Transverse colon (tissue), 4 donors: ENCODE measurements at regions not wholly inside any gene's neighbourhood (a gene's known extent, or its start where the extent isn't known, plus 50 kb on each side); places are given as distances from the start of the nearest gene placed in this dataset.

Experiments
- DNase-seq: peaks from one replicate; pipeline ENCODE4 v3.0.0-alpha.2; 2019
- H3K27ac ChIP-seq, 4 donors: fragments of 200-600 bp; sonication (generic); 2 replicates each; pipeline ENCODE4 v1.5.1; 2016 to 2018; ENCODE audit warnings: inconsistent platforms in 4 of 4
- H3K27me3 ChIP-seq: fragments of 200-600 bp; sonication (generic); 2 replicates; pipeline ENCODE4 v1.5.1; 2017; ENCODE audit warnings: inconsistent platforms
- H3K36me3 ChIP-seq, 4 donors: fragments of 200-600 bp; sonication (generic); 2 replicates each; pipeline ENCODE4 v1.5.1; 2017 to 2019; ENCODE audit warnings: inconsistent platforms in 4 of 4
- H3K4me1 ChIP-seq, 4 donors: fragments of 200-600 bp; sonication (generic); 2 replicates each; pipeline ENCODE4 v1.5.1; 2017 to 2020; ENCODE audit warnings: inconsistent platforms in 4 of 4
- H3K4me3 ChIP-seq, 4 donors: fragments of 200-600 bp; sonication (generic); 1 replicate in 1 of 4; 2 replicates in 3 of 4; pipeline versions ENCODE4 v1.5.1 to v1.6.1; 2017 to 2019; ENCODE audit warnings: inconsistent platforms in 4 of 4
- H3K9me3 ChIP-seq, 2 donors: fragments of 200-600 bp; sonication (generic); 2 replicates each; pipeline ENCODE4 v1.5.1; 2017 to 2019; ENCODE audit warnings: inconsistent platforms in 2 of 2
- EP300 ChIP-seq: sonication (generic); formaldehyde crosslinking; IDR thresholded peaks from one replicate; pipeline ENCODE4 v1.6.1; 2017; ENCODE audit warnings: antibody characterized with exemption, low read depth
- POLR2A ChIP-seq: fragments of 450-650 bp; IDR thresholded peaks from one replicate; pipeline ENCODE4 v1.6.1; 2016; ENCODE audit warnings: antibody characterized with exemption, mild to moderate bottlenecking, moderate library complexity
- POLR2AphosphoS5 ChIP-seq, 3 donors: sonication (generic); formaldehyde crosslinking; IDR thresholded peaks; one replicate each; pipeline ENCODE4 v1.6.1; 2016; ENCODE audit warnings: antibody characterized with exemption in 3 of 3
- WGBS, 2 donors: methylation state at CpG; one replicate each; pipeline ENCODE4 v1.1.5; 2018; ENCODE audit warnings: low coverage in 1 of 2; 5-methylcytosine and 5-hydroxymethylcytosine counted together
- in situ Hi-C, 4 donors: fragments of 200-750 bp; cut with MboI; loops; one replicate each; pipeline versions ENCODE4 v1.15.0 to v1.15.1; 2017; ENCODE audit warnings: low sequenced_read_pairs in 3 of 4, low pct_ligation_motif_present in 1 of 4, low pct_unique_long_range_greater_than_20kb in 1 of 4
- intact Hi-C: fragments of 100-400 bp; cut with DNase I; formaldehyde crosslinking; loops from one replicate; pipeline ENCODE4 v1.15.1; 2023; ENCODE audit warnings: low total_unique reads
- TF ChIP-seq, protein P1 (sequence below), 5 experiments: fragments of 200-600 bp in 3 of 5; fragments of 450-650 bp in 2 of 5; sonication (generic) in 3 of 5; IDR thresholded peaks; 1 replicate in 2 of 5; 2 replicates in 3 of 5; pipeline ENCODE4 v1.5.1; 2016 to 2017; ENCODE audit warnings: antibody characterized with exemption in 5 of 5, inconsistent platforms in 3 of 5, mild to moderate bottlenecking in 2 of 5, moderate library complexity in 1 of 5

- Histone ChIP-seq H3K9me3 (no peaks in the 10 kb centered on the region), H3K4me3 (no peak overlapping the region), H3K36me3 (no peaks in the 10 kb centered on the region), H3K27me3 (no peaks in the 10 kb centered on the region), H3K4me1 (no peaks in the 10 kb centered on the region), H3K27ac (no peak overlapping the region)
- no peak for DNase-seq
- TF ChIP-seq EP300 (no peak), POLR2A (no peak), POLR2AphosphoS5 (IDR thresholded peaks at IDR 0.05) (no peak)
- TF ChIP-seq, protein P1, sequence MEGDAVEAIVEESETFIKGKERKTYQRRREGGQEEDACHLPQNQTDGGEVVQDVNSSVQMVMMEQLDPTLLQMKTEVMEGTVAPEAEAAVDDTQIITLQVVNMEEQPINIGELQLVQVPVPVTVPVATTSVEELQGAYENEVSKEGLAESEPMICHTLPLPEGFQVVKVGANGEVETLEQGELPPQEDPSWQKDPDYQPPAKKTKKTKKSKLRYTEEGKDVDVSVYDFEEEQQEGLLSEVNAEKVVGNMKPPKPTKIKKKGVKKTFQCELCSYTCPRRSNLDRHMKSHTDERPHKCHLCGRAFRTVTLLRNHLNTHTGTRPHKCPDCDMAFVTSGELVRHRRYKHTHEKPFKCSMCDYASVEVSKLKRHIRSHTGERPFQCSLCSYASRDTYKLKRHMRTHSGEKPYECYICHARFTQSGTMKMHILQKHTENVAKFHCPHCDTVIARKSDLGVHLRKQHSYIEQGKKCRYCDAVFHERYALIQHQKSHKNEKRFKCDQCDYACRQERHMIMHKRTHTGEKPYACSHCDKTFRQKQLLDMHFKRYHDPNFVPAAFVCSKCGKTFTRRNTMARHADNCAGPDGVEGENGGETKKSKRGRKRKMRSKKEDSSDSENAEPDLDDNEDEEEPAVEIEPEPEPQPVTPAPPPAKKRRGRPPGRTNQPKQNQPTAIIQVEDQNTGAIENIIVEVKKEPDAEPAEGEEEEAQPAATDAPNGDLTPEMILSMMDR (IDR thresholded peaks at IDR 0.05): no peak
- intact Hi-C loops (no loop called here), in situ Hi-C loops (no loop called here)
- 63 to 64% methylated on average over 5 to 6 of the region's 6 CpGs for WGBS, 2 donors
Observed at GRCh38 chr13:58476206-58476918, 844.8 kb downstream of the PCDH17 start.

DNA sequence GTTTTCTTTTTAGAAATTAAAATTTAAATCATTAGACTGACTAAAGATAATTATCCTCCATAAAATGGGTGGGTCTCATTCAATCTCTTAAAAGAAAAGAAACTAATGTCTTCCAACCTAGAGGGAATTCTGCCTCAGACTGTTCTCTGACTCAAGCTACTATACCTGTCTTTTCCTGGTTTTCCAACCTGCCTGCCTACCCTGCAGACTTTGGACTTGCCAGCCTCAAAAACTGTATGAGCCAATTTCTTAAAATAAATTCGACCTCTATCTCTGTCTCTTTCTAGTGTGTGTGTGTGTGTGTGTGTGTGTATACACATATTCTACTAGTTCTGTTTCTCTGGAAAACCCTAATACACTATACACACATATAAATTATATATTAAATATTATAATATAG, 847.3 kb downstream of the PCDH17 start:
- no peaks in the 10 kb centered on the region for H3K4me1 ChIP-seq
- H3K4me3 ChIP-seq: no peak overlapping the region
- WGBS, 2 donors: 22 to 69% methylated on average over 1 of the region's 1 CpG
- no peaks in the 10 kb centered on the region for H3K9me3 ChIP-seq
- no peak for DNase-seq
- TF ChIP-seq POLR2A: no peak
- no peak for TF ChIP-seq EP300
- TF ChIP-seq POLR2AphosphoS5 (IDR thresholded peaks at IDR 0.05): no peak
- TF ChIP-seq, protein P1 (IDR thresholded peaks at IDR 0.05): no peak
- H3K36me3 ChIP-seq: no peaks in the 10 kb centered on the region
- H3K27ac ChIP-seq: no peak overlapping the region
- in situ Hi-C loops (no loop called here), intact Hi-C loops (no loop called here)
- H3K27me3 ChIP-seq: no peaks in the 10 kb centered on the region

GRCh38 chr13:58480061-58480460, 848.5 kb downstream of the PCDH17 start:
- DNase-seq: no peak

GRCh38 chr13:58488251-58488650, 856.7 kb downstream of the PCDH17 start:
- no peak overlapping the region for H3K27ac ChIP-seq
- TF ChIP-seq POLR2A (no peak), POLR2AphosphoS5 (IDR thresholded peaks at IDR 0.05) (no peak), EP300 (no peak)
- TF ChIP-seq, protein P1 (IDR thresholded peaks at IDR 0.05): no peak
- intact Hi-C loops: no loop called here
- no peaks in the 10 kb centered on the region for H3K27me3 ChIP-seq
- no peaks in the 10 kb centered on the region for H3K4me1 ChIP-seq
- 89 to 95% methylated on average over 4 to 5 of the region's 5 CpGs for WGBS, 2 donors
- no peak overlapping the region for H3K4me3 ChIP-seq
- no peaks in the 10 kb centered on the region for H3K9me3 ChIP-seq
- in situ Hi-C loops: no loop called here
- H3K36me3 ChIP-seq: no peaks in the 10 kb centered on the region
- DNase-seq: no peak

More at GRCh38 chr13:58480061-58480460, 848.5 kb downstream of the PCDH17 start:
- H3K4me1 ChIP-seq: no peaks in the 10 kb centered on the region
- no peak overlapping the region for H3K4me3 ChIP-seq
- no peaks in the 10 kb centered on the region for H3K27me3 ChIP-seq
- H3K9me3 ChIP-seq: no peaks in the 10 kb centered on the region
- no peak overlapping the region for H3K27ac ChIP-seq
- H3K36me3 ChIP-seq: no peaks in the 10 kb centered on the region
- intact Hi-C loops: no loop called here
- WGBS, 2 donors: 50 to 60% methylated on average over 1 of the region's 1 CpG
- TF ChIP-seq EP300 (no peak), POLR2A (no peak), POLR2AphosphoS5 (IDR thresholded peaks at IDR 0.05) (no peak)
- TF ChIP-seq, protein P1 (IDR thresholded peaks at IDR 0.05): no peak
- in situ Hi-C loops: no loop called here
